GM18951 (cell line): ENCODE measurements at regions not wholly inside any gene's neighbourhood (a gene's known extent, or its start where the extent isn't known, plus 50 kb on each side); places are given as distances from the start of the nearest gene placed in this dataset.

Source experiments
- POLR2A ChIP-seq: IDR thresholded peaks from 4 replicates; pipeline ENCODE4 v1.6.1; 2011; ENCODE audit warnings: mild to moderate bottlenecking; ENCODE audit not compliant: insufficient read length, insufficient read depth; ENCODE audit errors: extremely low read depth
- in situ Hi-C: fragments of 300-500 bp; cut with MboI; formaldehyde crosslinking; loops from one replicate; pipeline ENCODE4 v1.12.0; 2022; ENCODE audit warnings: low sequenced_read_pairs, mixed read lengths, inconsistent platforms; ENCODE audit not compliant: unreplicated experiment

DNA sequence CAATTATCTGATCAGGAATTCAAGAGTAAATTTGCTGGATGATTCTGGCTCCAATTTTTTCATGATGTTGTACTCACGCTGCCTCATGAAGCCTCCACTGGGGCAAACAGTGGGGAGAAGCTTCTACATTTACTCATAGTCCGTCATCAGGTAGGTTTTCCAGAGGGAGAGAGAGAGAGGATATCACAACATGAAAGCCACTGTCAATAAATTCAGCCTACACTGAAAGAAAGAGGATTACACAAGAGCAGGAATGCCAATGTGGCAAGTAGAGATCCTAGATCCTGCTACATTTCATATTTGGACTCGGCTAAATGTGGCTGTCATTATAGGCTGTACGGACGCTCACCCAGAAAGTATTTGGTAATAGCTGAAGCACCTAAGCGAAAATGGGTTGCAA, 819.9 kb downstream of the BRINP3 start:
- TF ChIP-seq POLR2A = no peak
- in situ Hi-C loops = no loop called here

DNA sequence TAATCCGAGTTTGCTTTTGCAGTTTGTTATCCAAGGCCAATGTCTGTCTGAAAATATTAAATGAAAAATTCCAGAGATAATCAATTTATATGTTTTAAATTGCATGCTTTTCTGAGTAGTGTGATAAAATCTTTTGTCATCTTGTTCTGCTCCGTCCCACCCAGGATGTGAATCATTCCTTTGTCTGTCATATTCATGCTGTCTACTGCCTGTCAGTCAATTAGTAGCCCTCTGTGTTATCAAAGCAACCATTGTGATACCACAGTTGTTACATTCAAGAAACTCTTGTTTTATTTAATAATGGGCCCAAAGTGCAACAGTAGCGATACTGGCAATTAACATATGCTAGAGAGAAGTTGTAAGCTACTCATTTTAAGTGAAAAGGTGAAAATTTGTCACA, 819.3 kb downstream of the BRINP3 start:
- in situ Hi-C loops = no loop called here
- TF ChIP-seq POLR2A = no peak

DNA sequence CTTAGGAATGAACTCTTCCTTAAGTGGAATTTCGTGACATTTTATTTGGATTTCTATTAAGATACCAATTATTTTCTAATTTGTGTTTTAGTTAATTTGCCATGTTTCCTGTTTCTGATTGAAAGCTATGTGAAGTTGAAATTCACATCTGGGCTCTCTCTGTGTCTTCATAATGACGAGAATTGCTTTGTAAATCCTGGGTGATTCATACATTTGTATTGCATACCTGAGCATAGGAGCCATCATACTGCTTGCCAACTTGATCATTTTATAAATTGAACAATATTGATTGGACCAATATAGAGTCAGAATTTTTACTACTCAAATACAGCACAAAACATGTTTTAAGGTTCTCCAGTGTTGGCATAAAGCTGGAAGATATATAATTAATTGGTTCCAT, 817.9 kb downstream of the BRINP3 start:
- TF ChIP-seq POLR2A = no peak
- in situ Hi-C loops = no loop called here

DNA sequence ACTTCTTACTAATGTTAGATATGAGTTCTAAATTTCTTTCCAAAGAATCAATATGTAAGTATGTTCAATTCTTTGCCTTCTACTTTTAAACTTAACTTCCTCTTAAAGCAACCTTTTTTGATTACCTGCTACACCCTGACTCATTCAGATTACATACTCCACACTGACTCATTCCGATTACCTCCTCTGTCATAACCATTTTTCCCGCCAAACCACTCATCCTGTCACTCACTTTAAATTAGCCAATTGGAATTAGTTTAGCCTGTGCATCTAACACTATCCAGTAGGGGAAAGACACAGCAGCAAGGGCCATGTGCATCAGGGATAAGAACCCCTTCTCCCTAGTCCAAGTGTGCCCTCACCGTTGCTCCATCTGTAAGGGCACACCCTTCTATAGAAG, 815.5 kb downstream of the BRINP3 start:
- in situ Hi-C loops = no loop called here
- no peak for TF ChIP-seq POLR2A

DNA sequence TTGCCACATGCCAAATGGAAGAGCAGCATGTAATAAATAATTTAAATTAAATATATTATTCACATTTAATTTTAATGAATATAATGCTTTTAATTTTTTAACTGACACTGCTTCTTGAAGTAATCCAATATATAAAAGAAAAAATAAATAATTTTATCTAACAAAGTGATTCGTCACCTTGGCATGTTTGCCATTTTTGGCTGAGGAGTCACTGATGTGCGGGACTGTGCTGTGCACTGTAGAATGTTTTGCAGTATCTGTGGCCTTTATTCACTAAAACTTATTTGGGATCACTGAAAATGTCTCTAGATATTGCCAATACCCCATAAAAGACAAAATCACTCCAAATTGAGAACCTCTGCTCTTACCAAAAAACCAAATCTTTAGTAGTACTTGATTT, 807.8 kb downstream of the BRINP3 start:
- TF ChIP-seq POLR2A = no peak
- in situ Hi-C loops = no loop called here

DNA sequence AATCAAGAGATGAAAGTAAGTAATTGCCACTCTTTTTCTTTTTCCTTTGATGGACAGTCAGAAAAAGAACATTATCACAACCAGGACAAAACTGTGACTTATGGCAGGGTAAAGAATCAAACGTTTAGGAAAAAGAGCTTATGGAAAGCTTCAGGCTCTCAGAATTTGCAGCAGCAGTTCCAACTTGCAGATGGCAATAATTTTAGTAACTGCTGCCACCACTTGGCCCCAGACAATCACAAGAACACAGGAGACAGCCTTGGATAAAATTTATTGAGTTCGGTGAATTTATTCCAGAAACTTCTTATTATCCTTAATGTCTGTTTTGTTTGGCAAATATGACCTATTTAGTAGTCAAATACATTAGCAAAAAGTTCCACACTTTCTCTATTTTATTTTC, 804.4 kb downstream of the BRINP3 start:
- in situ Hi-C loops = no loop called here
- no peak for TF ChIP-seq POLR2A

DNA sequence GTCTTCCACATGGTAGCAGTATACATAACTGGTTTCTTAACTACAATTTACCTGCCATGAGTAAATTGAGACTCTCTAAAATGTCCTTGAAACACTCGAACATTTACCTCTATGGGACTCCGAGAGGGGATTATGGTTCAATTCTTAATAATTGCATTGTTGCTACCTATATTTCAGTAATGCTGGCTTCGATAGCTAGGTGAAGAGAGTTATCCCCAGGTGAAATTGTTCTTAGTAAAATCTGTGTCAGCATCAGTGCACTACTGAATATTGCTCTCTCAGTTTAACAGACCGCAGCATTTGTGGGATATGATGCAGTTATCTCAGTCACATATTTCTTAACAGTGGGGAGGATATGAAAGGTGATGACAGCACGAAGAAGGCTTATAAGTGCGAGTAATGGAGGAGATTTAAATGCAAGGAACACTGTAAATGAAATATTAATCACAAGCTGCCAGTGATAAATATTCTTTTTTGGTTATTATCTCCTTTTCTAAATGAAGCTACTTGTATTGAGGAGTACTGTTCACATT, 801.9 kb downstream of the BRINP3 start:
- in situ Hi-C loops = no loop called here
- no peak for TF ChIP-seq POLR2A

DNA sequence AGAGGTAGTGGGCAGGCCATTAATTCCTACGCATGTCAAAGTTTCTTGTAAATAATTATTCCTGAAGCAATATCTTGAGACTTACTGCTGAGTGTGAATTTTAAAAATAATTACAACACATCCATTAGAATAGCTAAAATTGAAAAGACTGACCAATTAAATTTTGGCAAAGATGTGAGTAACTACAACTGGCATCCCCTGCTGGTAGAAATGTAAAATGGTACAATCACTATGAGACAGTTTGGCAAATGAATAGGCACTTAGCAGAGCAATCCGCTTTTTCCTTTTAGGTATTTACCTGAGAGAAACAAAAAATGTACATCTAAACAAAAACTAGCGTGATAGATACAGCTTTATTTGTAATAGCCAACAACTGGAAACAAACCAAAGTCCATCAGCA, 798.9 kb downstream of the BRINP3 start:
- in situ Hi-C loops = no loop called here
- TF ChIP-seq POLR2A = no peak

DNA sequence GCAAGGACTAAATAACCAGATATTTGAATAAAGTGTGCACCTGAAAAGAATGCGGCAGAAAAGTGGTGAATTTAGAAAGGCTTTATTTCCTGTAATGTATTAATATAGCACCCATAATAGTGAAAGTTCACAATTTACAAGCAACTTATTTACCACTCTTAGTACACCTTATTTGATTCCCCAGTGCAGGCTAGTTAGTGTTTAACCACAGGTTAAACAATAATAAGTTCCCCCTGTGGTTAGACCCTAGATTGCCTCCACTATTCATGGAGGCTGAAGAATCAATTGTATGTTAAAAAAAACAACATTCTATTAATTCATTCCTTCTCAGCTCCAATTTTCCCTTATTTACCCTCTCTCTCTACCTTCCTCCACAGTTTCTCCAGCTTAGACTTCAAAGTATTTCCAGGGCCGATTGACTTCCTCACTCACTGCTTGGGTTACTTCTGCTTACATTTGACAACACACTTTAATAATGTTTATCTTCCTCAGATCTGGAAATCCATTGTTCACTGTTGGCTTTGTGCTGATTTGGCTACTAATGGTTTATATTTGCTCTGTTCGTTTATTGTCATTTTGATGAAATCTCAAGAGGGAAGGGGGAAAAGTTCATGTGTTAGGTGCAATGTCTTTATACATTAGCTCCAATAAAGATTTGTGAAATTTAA, 796.3 kb downstream of the BRINP3 start:
- in situ Hi-C loops = no loop called here
- no peak for TF ChIP-seq POLR2A

DNA sequence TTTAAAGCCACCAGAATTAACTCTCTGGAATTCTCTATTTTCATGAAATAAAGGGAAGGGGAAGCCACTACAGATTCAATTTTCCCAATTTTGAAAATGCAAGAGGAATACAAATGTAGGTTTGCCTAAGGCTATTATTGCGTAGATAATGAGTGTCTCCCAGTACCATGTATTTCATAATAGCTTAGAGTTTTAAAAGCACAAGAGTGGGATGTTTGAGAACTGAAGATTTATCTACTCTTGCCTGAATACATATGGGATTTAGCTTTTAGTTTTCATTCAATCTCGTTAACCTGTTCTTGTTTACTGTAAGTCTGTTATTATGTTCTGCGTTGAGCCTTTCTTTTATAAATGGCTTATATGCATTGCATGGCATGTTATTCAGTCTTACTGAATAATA, 795.1 kb downstream of the BRINP3 start:
- in situ Hi-C loops = no loop called here
- TF ChIP-seq POLR2A = no peak

DNA sequence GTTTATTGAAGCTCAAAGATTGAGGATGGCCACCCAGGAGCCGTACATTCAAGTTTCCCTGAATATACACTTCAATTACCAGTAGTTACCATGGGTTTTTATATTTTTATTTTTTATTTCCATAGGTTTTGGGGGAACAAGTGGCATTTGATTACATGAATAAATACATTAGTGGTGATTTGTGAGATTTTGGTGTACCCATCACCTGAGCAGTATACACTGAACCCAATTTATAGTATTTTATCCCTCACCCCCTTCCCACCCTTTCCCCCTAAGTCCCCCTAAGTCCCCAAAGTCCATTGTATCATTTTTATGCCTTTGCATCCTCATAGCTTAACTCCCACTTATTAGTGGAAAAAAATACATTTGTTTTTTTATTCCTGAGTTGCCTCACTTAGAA, 791.4 kb downstream of the BRINP3 start:
- in situ Hi-C loops = no loop called here
- no peak for TF ChIP-seq POLR2A

DNA sequence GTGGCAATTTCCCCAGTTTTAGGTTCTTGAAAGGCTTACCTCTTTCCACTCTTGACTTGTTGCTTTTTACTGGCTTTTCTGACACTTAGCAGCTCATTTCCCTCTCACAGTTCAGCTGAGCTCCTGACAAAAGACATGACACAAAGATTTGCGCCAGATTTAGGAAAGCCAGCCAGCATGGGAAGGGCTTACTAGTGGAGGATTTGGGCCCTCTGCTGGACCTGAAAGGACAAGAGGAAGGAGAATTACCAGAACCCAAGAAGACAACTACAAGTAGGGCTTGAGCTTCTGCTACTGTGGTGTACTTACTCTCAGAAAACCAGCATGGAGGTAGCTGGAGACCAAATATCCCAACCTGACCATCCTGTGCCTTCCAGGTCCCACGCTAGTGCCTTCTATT, 784.5 kb downstream of the BRINP3 start:
- in situ Hi-C loops = no loop called here
- no peak for TF ChIP-seq POLR2A

DNA sequence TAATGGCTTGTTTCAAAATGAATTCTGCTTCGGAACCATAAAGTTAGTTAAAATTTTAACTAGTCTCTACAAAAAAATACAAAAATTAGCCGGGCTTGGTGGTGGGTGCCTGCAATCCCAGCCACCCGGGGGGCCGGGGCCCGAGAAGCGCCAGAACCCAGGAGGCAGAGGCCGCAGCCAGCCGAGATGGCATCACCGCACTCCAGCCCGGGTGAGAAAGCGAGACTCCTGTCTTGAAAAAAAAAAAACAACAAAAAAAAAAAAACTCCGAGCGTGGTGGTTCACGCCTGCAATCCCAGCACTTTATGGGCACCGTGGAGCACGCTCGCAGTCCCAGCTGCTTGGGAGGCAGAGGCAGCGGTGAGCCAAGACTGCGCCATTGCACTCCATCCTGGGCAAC, 781.4 kb downstream of the BRINP3 start:
- in situ Hi-C loops = no loop called here

DNA sequence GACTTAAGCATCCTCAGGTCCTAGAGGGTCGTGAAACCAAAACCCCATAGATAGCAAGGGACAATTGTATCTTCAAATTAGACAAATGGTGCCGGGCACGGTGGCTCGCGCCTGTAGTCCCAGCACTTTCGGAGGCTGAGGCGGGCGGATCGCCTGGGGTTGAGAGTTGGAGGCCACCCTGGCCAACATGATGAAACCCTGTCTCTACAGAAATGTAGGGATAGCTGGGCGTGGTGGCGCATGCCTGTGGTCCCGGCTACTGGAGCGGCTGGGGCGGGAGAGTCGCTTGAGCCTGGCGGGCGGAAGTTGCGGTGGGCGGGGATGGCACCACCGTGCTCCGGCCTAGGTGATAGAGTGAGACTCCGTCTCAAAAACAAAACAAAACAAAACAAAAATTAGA, 780.6 kb downstream of the BRINP3 start:
- no peak for TF ChIP-seq POLR2A
- in situ Hi-C loops = no loop called here

More for the DNA sequence above, 781.4 kb downstream of the BRINP3 start:
- TF ChIP-seq POLR2A = no peak

DNA sequence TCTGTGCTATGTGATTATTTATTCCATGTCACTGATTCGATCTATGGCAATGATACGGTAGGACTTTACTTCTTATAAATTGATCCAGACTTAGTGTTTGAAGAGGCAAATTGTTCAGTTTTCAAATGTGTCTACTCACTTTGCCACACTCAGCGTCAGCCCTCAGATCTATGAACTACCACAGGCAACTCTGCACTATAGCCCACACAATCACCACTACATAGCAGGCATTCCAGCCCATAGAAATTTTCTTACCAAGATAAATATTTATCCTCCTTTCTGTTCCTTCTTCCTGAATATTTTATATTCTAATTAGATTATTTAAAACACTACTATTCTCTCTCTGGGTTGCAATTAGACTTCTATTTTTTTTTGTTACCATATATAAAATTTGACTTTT, 776.1 kb downstream of the BRINP3 start:
- in situ Hi-C loops = no loop called here
- no peak for TF ChIP-seq POLR2A
